Panc1 (cell line): ENCODE measurements at regions not wholly inside any gene's neighbourhood (a gene's known extent, or its start where the extent isn't known, plus 50 kb on each side); places are given as distances from the start of the nearest gene placed in this dataset.

ENCODE experiments used
- ATAC-seq: fragments of 200-7000 bp; cut with Tn5 transposase; 2 replicates; pipeline ENCODE4 v1.9.1; 2020; ENCODE audit warnings: mild to moderate bottlenecking, moderate library complexity
- BruUV-seq: library from RNA; stranded (reverse); fragments of 400-500 nt; replicated peaks from 2 replicates; lab custom pipeline; 2021; lab: Mats Ljungman, UMichigan
- CTCF ChIA-PET: fragments of 300-600 bp; sonication (Branson Sonifier 250); formaldehyde crosslinking; loops from one replicate; lab custom pipeline; 2022; ENCODE audit warnings: antibody characterized with exemption; lab: Charles Lee
- POLR2A ChIA-PET: fragments of 300-600 bp; sonication (Branson Sonifier 250); formaldehyde crosslinking; loops from one replicate; lab custom pipeline; 2022; ENCODE audit warnings: antibody characterized with exemption; lab: Charles Lee
- DNase-seq: peaks from one replicate; pipeline ENCODE4 v3.0.0-alpha.2; 2010; ENCODE audit warnings: low read depth, low spot score
- H3K27ac ChIP-seq: 2 replicates; pipeline ENCODE4 v1.5.1; 2011; ENCODE audit warnings: mild to moderate bottlenecking, low read length, inconsistent platforms
- H3K27me3 ChIP-seq: fragments of 200-500 bp; sonication (Bioruptor generic); 2 replicates; pipeline ENCODE4 v1.6.0; 2014; ENCODE audit warnings: low read length, inconsistent platforms; ENCODE audit not compliant: control insufficient read depth, insufficient read depth
- H3K36me3 ChIP-seq: fragments of 200-500 bp; sonication (Bioruptor generic); 2 replicates; pipeline ENCODE4 v1.5.1; 2014; ENCODE audit warnings: inconsistent platforms, mild to moderate bottlenecking, low read length, moderate library complexity; ENCODE audit not compliant: control insufficient read depth, insufficient read depth
- H3K4me1 ChIP-seq: 2 replicates; pipeline ENCODE4 v1.5.1; 2011; ENCODE audit warnings: inconsistent platforms, mild to moderate bottlenecking, low read length, moderate library complexity; ENCODE audit not compliant: control insufficient read depth, insufficient read depth
- H3K4me3 ChIP-seq, 2 experiments: 2 replicates each; pipeline ENCODE4 v1.5.1; 2011 to 2012; ENCODE audit warnings: low read depth in 2 of 2, low read length in 2 of 2, mild to moderate bottlenecking in 2 of 2, inconsistent platforms in 1 of 2, moderate library complexity in 1 of 2
- H3K9me3 ChIP-seq: fragments of 200-500 bp; sonication (Bioruptor generic); 2 replicates; pipeline ENCODE4 v1.5.1; 2014; ENCODE audit warnings: low read depth, mild to moderate bottlenecking, inconsistent platforms, low read length, moderate library complexity; ENCODE audit not compliant: control insufficient read depth, insufficient read depth
- POLR2AphosphoS5 ChIP-seq: IDR thresholded peaks from 2 replicates; pipeline ENCODE4 v1.6.1; 2012; ENCODE audit warnings: mild to moderate bottlenecking, low read depth, low read length, moderate library complexity
- SIN3A ChIP-seq: IDR thresholded peaks from 2 replicates; pipeline ENCODE4 v1.6.1; 2012; ENCODE audit warnings: low read depth, mild to moderate bottlenecking, low read length, moderate library complexity, borderline replicate concordance; ENCODE audit not compliant: insufficient read depth
- TCF7L2 ChIP-seq: IDR thresholded peaks from 2 replicates; pipeline ENCODE4 v1.6.1; 2011; ENCODE audit warnings: mild to moderate bottlenecking, low read depth, low read length, inconsistent platforms
- in situ Hi-C: cut with HindIII; loops from 2 replicates; pipeline ENCODE4 v1.10.0; 2016; ENCODE audit warnings: low sequenced_read_pairs, low pct_unique_long_range_greater_than_20kb
- intact Hi-C: fragments of 100-400 bp; cut with micrococcal nuclease; formaldehyde crosslinking; loops from one replicate; pipeline ENCODE4 v1.10.0; 2022; ENCODE audit not compliant: unreplicated experiment
- TF ChIP-seq, protein P1 (sequence below): fragments of 450-650 bp; IDR thresholded peaks from 2 replicates; pipeline ENCODE4 v1.5.1; 2017; ENCODE audit warnings: mild to moderate bottlenecking
- TF ChIP-seq, protein P2 (sequence below), 2 experiments: IDR thresholded peaks; 2 replicates each; pipeline ENCODE4 v1.6.1; 2011 to 2012; ENCODE audit warnings: low read depth in 2 of 2, control low read depth in 1 of 2, low read length in 1 of 2, mild to moderate bottlenecking in 1 of 2, moderate library complexity in 1 of 2; ENCODE audit not compliant: insufficient read depth in 1 of 2

- intact Hi-C loops = no loop called here
- POLR2A ChIA-PET = no interaction called here
These were observed 165.2 kb upstream of the COL3A1 start for GRCh38 chr2:188808947-188809355.

GRCh38 chr2:188810586-188810985 lies 163.6 kb upstream of the COL3A1 start:
- Histone ChIP-seq H3K4me1 (no peaks in the 10 kb centered on the region), H3K27me3 (no peaks in the 10 kb centered on the region), H3K36me3 (no peaks in the 10 kb centered on the region), H3K9me3 (no peaks in the 10 kb centered on the region), H3K4me3 (no peak overlapping the region), H3K27ac (no peak overlapping the region)
- TF ChIP-seq, protein P1, sequence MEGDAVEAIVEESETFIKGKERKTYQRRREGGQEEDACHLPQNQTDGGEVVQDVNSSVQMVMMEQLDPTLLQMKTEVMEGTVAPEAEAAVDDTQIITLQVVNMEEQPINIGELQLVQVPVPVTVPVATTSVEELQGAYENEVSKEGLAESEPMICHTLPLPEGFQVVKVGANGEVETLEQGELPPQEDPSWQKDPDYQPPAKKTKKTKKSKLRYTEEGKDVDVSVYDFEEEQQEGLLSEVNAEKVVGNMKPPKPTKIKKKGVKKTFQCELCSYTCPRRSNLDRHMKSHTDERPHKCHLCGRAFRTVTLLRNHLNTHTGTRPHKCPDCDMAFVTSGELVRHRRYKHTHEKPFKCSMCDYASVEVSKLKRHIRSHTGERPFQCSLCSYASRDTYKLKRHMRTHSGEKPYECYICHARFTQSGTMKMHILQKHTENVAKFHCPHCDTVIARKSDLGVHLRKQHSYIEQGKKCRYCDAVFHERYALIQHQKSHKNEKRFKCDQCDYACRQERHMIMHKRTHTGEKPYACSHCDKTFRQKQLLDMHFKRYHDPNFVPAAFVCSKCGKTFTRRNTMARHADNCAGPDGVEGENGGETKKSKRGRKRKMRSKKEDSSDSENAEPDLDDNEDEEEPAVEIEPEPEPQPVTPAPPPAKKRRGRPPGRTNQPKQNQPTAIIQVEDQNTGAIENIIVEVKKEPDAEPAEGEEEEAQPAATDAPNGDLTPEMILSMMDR = no peak
- no peak for TF ChIP-seq TCF7L2
- TF ChIP-seq SIN3A = no peak
- TF ChIP-seq, protein P2, sequence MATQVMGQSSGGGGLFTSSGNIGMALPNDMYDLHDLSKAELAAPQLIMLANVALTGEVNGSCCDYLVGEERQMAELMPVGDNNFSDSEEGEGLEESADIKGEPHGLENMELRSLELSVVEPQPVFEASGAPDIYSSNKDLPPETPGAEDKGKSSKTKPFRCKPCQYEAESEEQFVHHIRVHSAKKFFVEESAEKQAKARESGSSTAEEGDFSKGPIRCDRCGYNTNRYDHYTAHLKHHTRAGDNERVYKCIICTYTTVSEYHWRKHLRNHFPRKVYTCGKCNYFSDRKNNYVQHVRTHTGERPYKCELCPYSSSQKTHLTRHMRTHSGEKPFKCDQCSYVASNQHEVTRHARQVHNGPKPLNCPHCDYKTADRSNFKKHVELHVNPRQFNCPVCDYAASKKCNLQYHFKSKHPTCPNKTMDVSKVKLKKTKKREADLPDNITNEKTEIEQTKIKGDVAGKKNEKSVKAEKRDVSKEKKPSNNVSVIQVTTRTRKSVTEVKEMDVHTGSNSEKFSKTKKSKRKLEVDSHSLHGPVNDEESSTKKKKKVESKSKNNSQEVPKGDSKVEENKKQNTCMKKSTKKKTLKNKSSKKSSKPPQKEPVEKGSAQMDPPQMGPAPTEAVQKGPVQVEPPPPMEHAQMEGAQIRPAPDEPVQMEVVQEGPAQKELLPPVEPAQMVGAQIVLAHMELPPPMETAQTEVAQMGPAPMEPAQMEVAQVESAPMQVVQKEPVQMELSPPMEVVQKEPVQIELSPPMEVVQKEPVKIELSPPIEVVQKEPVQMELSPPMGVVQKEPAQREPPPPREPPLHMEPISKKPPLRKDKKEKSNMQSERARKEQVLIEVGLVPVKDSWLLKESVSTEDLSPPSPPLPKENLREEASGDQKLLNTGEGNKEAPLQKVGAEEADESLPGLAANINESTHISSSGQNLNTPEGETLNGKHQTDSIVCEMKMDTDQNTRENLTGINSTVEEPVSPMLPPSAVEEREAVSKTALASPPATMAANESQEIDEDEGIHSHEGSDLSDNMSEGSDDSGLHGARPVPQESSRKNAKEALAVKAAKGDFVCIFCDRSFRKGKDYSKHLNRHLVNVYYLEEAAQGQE (IDR thresholded peaks at IDR 0.05; ENCODE audit: insufficient read depth in 1 of 2, low read depth in 2 of 2, low read length in 1 of 2) = no peak
- TF ChIP-seq POLR2AphosphoS5 = no peak
- POLR2A ChIA-PET = no interaction called here
- CTCF ChIA-PET = no interaction called here
- DNase-seq (no peak), ATAC-seq (no peak)
- in situ Hi-C loops (no loop called here), intact Hi-C loops (no loop called here)
- no TSS peak for BruUV-seq

More at GRCh38 chr2:188808947-188809355, 165.2 kb upstream of the COL3A1 start:
- TF ChIP-seq POLR2AphosphoS5 (no peak), SIN3A (no peak), TCF7L2 (no peak)
- TF ChIP-seq, protein P2 (IDR thresholded peaks at IDR 0.05; ENCODE audit: insufficient read depth in 1 of 2, low read depth in 2 of 2, low read length in 1 of 2) = no peak
- TF ChIP-seq, protein P1 = no peak
- no TSS peak for BruUV-seq
- ATAC-seq (no peak), DNase-seq (no peak)
- no peaks in the 10 kb centered on the region for H3K27me3 ChIP-seq
- CTCF ChIA-PET = no interaction called here
- H3K27ac ChIP-seq = no peak overlapping the region
- H3K4me3 ChIP-seq = no peak overlapping the region
- in situ Hi-C loops = no loop called here
- H3K36me3 ChIP-seq = no peaks in the 10 kb centered on the region
- H3K9me3 ChIP-seq = no peaks in the 10 kb centered on the region
- H3K4me1 ChIP-seq = no peaks in the 10 kb centered on the region
